Midbrain (tissue), 1 donor: ENCODE measurements at regions not wholly inside any gene's neighbourhood (a gene's known extent, or its start where the extent isn't known, plus 50 kb on each side); places are given as distances from the start of the nearest gene placed in this dataset.

ENCODE experiments used
- DNase-seq: peaks from one replicate; lab custom pipeline; 2025; lab: John Stamatoyannopoulos, UW

DNA sequence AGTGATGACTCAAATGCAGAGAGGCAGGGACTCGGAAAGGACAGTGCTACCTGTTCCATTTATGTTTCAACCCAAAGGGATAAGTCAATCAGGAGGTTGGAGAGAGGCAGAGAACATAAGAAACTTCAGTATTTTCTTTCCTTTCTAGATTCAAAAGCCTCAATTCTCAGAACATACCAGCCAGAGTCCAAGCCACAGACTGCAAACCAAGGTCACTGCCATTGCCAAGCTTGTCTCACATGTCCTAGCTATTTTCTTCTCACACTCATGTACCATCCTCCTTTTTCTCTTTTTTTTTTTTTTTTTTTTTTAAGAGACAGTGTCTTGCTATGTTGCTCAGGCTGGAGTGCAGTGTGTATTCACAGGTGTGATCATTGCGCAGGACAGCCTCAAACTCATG lies 111.7 kb upstream of the AKIP1 start:
- no peak for DNase-seq

DNA sequence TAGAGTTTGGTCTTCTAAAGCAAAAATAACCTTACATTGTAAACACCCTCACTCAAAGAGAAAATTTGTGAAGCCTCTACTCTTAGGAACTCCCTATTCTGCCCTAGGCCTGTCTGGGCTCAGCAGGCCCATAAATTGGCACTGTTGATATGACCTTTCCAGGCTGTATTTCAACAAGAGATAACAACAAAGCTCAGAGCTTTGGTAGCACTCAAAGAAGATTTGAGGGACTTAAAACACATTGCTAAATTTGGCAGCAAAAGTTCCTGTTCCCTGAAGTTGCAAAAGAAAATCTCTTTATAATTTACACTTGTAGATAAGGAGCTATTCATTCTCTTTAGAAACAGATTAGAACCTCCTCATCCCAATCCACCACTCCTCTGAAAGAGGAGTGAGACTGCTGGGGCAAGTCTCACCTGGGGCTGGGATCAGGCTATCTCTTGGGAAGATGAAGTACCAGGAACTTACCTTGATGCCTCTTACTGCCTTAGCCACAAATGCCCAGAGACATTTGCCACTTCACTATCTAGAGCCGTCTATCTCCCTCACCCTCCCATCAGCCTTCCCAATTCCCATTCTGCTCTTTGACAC lies 110.4 kb upstream of the AKIP1 start:
- DNase-seq, result no peak

DNA sequence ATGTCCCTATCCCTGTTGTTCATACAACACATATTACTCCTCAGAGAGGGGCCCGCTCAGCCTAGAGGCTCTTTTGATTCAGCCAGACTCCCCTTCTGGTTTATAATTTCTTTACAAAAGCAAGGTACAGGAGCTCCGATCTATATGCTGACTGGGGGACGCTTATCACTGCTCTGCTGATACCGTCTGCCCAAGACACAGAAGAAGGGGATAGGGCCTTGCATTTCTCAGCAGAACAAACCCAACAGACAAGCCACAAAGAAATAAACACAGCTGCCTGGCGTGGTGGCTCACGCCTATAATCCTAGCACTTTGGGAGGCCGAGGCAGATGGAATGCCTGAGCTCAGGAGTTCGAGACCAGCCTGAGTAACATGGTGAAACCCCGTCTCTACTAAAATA lies 109.9 kb upstream of the AKIP1 start:
- no peak for DNase-seq

DNA sequence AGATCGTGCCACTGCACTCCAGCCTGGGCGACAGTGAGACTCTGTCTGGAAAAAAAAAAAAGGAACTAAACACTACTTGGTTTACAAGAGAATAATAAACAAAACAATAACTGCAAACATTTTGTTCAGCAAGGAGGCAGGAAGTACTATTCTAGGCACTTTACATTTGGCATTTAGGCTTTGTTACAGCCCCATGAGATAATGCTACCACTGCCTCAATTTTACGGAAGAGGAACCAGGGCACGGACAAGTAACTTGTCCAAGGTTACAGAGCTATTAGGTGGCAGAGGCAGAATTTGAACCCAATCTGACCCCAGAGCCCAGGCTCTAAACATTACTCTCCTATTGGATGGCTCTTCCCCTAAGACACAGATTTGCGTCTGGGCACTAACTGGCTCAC lies 108.7 kb upstream of the AKIP1 start:
- no peak for DNase-seq

DNA sequence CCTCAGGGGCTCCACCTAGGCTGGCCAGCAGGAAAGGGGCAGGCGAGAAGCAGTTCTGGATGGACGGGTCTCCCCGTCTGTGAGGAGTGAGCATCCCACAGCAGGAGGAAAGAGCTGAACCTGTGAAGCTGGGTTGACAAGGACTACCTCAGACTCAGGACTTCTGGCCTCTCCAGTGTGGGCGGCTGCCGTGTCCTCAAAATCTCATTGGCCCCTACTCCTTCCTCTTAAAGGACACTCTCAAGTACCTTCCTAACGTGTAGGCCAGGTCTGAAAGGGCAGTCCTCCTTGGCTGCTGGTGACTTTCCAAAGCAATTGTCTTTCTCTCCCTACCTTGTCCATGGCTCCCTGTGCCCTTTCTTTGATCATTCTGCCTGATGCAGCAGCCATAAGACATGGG lies 107.0 kb upstream of the AKIP1 start:
- DNase-seq, result no peak

DNA sequence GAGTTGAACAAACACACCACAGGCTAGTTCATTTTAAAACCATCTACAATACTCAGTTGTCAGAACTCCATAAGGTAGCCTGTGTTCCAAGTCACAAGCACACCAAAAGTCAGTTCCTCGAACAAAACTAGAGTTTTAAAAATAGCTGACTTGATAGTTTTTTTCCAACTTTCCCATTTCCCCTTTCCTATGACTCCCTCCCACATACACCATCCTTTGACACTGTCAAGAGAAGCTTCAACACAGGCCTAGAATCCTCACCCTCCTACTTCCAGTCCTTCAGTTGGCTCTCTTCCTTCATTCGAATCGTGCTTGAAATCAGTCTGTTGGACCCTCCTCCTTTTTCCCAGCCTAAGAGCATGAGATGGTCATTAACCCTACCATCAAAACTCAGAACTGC lies 105.7 kb upstream of the AKIP1 start:
- DNase-seq, result no peak

DNA sequence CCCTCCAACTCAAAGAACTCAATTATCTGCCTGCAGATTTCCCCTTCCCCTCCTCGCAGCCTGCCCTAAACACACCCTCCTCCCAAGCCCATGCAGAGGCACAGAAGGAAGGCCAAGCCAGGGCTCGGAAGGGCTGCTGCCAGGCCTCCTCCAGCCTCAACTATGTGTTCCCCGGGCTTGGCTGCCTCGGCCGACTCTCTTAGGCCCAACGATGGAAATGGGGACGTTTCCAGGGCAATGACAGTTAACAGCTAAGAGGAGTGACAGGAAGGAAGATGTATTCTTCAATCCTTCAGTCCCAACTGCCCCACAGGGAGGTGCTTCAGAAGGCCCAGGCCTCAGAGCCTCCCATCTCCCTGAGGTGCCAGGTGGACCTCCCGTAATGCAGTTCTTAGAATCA lies 104.0 kb upstream of the AKIP1 start:
- DNase-seq, result no peak

DNA sequence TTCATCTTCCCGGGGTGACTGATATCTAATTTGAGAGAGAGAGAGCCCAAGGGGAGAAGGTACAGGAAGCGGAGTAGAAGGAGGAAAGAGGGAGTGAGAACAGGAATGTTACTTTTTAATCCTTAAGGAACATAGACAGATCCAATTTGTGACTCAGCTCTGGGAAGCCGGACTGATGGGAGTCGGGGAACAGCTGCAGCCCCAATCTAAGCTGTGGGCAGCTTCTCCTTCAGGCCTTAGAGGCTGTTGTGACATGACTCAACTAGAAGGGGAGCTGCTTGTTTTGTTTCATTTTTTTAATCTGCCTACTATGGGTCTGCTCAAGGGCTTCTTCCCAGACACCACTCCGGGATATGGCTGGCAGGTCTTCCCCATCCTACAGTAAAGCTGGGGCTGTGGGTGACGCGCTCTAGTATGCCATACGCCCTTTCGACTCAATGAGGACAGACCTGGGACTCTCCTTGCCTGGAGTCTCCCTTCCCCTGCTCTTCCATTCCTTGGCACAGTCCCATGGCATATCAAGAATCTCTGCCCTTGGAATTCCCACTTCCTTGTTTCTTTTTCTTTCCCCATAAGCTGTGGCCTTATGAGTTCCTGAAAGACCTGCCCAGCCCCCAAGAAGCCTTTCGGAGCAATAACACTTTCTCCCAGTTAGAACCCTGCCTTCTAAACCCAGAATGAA lies 103.3 kb upstream of the AKIP1 start:
- DNase-seq, result no peak

DNA sequence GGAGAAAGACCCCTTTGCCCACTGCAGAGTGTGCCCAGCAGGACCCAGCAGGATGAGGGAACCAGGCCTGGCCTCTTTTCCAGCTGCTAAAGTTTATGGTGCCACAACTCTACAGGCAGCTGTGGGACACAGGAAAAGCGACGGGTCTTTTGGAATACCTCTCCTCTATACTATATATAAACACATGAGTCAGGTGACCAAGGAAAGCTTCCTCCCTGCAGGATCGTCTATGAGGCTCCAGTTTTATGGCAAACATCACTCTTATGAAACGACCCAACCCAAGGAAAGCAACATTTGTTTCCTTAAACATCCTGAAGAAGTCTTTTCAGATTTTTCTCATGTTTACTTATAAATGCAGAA lies 102.8 kb upstream of the AKIP1 start:
- DNase-seq, result no peak

DNA sequence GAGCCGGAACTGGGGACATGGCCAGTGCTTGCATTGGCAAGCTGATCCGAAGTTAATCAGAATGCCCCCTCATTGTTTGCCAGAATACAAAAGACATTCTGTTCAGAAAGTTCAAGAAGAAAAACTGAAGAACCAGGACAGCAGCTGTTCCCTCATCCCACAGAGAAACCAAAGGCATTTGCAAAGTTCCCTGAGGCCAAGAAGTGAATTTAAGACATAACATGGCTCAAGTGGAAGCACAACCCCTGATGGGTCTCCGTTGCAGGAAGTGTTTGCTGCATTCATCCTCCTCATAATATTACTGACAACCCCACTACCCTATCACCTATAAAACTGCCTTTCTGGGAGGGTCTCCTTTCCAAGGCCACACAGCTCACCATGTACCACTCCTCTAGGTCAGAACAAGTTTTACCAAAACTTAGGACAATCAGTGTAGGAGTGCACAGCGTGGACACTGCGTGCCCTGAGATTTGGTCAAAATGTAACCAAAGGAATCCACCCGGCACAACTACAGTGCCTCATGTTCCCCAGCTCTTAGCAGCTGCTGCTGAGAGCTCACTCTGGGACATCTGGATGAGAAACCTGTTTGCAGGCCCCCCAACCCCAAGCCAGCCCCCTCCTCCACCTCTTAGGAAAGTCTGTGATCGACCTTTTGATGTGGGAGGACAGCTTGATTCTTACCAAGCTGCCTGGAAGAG lies 101.6 kb upstream of the AKIP1 start:
- no peak for DNase-seq

DNA sequence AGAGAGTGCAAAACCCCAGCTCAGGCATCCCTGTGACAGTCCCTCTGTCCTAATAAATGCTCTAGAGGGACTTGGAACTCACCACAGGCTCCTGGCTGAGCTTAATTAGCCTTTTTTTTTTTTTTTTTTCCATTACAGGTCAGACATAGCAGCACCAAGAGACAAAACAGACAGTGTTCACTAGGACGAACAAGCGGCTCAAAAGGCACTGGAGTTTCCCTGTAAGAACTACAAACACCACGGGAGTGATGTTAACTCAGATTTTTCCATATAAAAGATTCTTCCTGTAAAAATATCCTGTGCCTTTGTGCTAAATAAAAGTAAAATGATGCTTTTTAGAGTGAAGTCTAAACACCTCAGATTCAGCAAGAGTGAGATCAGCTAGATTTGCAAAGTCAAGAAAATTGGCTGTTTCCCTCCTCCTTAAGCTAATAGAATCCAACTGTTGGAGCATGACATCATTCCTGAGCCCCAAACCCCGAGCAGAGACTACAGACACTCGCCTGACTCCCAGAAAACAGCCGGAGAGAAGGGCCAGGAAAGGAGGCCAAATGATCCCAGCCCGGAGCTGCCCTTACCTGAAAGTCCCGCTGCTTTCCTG lies 101.0 kb upstream of the AKIP1 start:
- peak; percentile 21 for DNase-seq

DNA sequence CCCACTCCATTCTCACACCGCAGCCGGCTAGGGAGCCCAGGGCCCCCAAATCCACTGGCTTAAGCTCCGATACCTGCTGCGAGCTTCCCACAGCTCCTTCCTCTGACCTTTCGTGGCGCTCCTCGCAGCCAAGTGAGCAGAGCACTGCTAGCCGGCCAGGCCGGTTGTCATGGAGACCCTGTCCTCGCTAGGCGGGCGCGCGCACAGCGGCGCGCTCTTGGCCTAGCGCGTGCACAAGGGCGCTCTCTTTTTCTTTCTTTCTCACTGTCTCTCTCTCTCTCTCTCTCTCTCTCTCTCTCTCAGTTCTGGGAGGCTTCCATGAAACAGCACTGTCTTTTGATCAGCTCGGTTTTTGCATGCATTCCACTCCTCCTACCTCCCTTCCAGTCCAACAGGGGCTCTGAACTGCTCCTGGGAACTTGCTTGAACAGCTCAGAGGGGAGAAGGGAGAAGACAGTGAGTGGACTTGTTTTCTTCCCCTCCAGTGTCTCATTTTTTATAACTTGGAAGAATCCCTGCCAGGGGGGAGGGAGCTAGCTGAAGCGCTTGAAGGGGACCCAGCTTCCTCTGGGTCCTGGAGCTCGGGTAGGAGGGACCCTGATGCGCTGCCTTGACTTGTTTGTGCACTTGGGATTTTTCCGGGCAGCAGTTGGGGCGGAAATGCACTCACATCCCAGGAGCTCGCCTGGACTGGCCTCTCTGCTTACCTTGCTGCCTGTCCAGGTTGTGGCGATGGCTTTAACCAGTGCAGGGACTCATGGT lies 100.3 kb upstream of the AKIP1 start:
- peak; percentile 81 for DNase-seq

DNA sequence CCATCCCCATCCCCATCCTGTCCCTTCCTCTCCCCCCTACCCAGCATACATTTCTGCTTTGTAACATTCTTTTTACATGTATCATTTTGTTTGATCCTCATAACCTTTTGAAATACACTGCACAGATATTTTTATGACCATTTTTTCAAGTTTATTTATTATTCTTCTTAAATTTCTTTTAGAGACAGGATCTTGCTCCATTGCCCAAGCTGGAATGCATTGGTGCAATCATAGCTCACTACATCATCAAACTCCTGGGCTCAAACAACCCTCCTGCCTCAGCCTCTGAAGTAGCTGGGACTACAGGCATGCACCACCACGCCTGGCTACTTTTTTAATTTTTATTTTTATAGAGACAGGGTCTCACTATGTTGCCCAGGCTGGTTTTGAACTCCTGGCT lies 99.4 kb upstream of the AKIP1 start:
- no peak for DNase-seq

DNA sequence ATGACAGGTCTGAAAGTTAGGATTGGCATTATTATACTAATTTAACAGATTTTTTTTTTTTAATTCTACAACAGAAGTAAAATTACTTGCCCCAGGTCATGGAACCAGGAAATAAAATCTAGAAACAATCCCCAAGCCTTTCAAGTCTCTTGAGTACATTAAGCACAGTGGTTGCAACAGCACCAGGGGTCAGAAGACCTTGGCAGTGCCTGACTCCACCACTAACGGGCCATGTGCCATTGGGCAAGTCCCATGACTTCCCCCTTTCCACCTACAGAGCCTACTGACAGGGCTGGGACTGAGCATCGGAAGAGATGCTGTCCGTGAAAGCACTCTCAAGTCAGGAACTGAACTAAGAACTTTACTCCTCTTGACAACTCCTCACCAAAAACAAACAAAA lies 98.6 kb upstream of the AKIP1 start:
- DNase-seq, result peak; percentile 39

DNA sequence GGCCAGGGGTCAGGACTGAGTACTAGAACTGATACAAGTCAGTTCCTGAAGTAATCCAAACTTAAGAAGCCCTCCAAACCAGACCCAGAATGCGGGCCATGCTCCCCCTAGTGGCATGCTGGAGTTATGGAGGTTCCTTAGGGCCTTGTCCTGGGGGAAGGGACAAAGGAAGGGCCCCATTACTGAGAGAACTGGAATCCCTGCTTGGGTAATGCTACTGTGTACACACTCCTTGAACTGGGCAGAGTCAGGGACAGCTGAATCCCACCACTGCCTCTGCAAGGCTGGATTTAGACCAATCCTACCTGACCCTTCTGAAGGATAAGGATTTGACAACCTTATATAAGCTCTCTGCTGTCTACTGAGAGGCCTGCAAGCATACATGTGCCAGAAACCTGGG lies 97.3 kb upstream of the AKIP1 start:
- DNase-seq, result peak; percentile 69

DNA sequence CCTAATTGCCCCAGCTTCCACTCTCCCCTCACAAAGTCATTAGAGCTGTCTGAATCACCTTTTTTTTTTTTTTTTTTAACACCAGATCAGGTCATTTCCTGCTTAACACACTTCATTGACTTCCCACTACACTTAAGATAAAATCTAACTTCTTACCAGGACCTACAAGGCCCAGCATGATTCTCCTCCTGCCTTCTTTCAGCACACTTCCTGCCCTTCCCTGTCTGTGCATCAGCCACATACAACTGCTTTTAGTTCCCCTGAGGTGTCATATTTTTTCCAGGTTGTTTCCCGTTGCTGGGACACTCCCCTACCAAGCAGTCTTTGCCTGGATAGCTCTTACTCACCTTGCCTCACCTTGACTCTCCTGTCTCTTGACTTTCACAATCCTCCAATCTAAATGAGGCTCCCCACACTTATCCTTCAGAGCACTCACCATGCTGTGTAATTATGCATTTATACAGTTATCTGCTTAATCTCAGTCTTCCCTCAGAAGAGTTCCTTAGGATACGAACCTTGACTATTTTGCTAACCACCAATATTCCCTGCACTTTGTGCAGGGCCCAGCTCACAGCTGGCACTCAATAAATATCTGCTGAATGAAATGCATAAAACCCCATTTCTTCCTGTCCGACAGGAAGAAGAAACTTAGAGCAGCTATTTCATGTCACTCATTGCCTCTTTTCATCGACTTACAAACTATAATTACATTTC lies 96.6 kb upstream of the AKIP1 start:
- DNase-seq, result no peak

DNA sequence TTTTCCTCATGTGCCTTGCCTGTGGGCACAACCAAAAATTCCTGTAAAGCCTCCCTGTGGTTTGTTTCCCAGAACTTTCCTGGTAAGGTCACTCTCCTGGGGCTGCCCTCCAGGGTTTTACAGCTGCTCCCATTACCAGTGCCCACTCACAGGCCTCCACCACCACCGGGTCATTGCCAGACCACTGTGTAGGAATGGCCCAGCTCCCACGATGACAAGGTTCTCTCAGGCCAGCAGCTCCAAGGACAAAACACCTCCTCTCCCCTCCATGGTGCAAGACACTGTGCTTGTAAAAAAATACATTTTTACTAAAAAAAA lies 96.1 kb upstream of the AKIP1 start:
- no peak for DNase-seq

DNA sequence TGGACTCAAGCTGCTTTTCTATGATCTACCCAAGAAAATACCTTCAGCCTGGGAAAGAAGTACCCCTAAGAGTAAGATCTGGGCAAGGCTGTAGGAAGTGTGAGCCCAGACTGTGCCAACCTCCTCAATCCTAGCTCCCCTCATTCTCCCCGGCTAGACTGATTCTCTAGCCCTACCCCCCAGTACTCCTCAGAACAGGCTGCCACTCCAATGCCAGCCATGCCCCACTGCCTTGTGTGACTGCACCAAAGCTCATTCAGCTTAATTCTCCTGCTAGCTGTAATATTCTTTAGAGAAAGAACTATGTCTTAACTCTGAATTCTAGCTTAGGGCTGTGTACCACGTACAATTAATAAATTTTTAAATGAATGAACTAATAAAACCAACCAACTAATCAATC lies 92.6 kb upstream of the AKIP1 start:
- no peak for DNase-seq

DNA sequence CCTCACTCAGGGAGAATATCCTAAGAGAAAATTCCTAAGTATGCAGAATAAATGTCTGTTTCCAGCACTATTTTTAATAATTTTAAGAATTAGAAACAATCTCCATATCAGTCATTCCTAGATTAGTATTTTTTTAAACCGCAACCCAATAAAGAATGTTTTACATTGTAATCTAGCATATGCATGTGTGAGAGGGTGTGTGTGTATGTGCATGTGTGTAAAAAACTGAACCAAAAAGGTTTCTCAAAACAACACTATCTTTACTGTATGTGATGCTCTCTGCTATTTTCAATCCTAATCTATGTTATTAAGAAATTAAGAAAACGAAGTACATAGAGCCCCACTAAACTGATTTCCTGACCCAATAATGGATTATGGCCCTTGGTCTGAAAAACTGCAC lies 90.6 kb upstream of the AKIP1 start:
- DNase-seq, result no peak

DNA sequence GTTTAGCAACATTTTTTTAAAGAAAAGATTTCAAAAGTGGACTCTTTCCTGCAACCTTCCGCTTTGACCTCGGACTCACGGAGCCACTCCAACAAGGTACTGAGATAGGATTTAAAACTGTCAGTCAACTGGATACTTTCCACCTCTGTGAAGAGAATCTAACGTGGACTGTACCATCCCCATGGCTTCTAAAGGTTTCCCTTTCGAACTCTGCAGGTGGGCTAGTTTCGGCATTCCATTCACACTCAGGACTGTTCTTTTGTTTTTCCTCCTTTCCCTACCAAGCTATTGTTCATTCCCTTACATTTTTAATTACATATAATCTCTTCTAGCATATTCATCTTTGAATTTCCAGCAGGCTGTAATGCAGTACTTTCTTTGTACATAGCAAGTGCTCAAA lies 88.5 kb upstream of the AKIP1 start:
- no peak for DNase-seq

DNA sequence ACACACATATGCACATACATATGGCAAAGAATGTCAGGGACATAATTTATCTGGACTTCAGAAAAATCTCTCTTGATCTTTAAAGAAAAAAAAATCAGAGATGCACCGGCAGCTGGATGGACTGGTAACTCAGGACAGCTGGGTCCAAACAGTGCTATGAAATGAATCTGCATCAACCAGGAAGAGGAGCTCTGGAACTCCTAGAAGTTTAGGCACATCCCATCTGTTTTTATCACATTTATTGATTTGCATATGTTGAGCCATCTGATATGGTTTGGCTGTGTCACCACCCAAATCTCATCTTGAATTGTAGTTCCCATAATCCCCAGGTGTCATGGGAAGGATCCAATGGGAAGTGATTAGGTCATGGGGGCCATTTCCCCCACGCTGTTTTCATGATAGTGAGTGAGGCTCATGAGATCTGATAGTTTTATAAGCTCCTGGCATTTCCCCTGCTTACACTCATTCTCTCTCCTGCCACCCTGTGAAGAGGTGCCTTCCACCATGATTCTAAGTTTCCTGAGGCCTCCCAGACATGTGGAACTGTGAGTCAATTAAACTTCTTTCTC lies 87.7 kb upstream of the AKIP1 start:
- no peak for DNase-seq
